Small intestine (tissue), 7 donors: ENCODE measurements at regions not wholly inside any gene's neighbourhood (a gene's known extent, or its start where the extent isn't known, plus 50 kb on each side); places are given as distances from the start of the nearest gene placed in this dataset.

Source experiments
- DNase-seq, 2 donors: peaks; one replicate each; pipeline versions ENCODE4 v3.0.0 to v3.0.0-alpha.2; 2013
- FAIRE-seq: peaks from 2 replicates; lab custom pipeline; 2012; peaks lifted over from hg19 to GRCh38; lab: Jason Lieb, UNC
- H3K27ac ChIP-seq, 3 donors: one replicate each; pipeline ENCODE4 v1.5.1; 2013; ENCODE audit warnings: low read length in 2 of 3, mild to moderate bottlenecking in 2 of 3, control low read depth in 1 of 3, inconsistent platforms in 1 of 3, low read depth in 1 of 3, moderate library complexity in 1 of 3
- H3K27me3 ChIP-seq, 3 donors: one replicate each; pipeline ENCODE4 v1.6.1; 2013; ENCODE audit warnings: low read length in 3 of 3, inconsistent platforms in 1 of 3; ENCODE audit not compliant: control insufficient read depth in 3 of 3, insufficient read depth in 3 of 3
- H3K36me3 ChIP-seq, 3 donors: one replicate each; pipeline ENCODE4 v1.6.1; 2013; ENCODE audit warnings: low read length in 3 of 3, inconsistent platforms in 1 of 3, low read depth in 1 of 3, mild to moderate bottlenecking in 1 of 3, moderate library complexity in 1 of 3; ENCODE audit not compliant: control insufficient read depth in 3 of 3, insufficient read depth in 2 of 3
- H3K4me1 ChIP-seq, 3 donors: one replicate each; pipeline ENCODE4 v1.6.1; 2013; ENCODE audit warnings: low read length in 2 of 3, inconsistent platforms in 1 of 3, low read depth in 1 of 3, mild to moderate bottlenecking in 1 of 3, moderate library complexity in 1 of 3; ENCODE audit not compliant: control insufficient read depth in 3 of 3, insufficient read depth in 2 of 3
- H3K4me3 ChIP-seq, 3 donors: one replicate each; pipeline ENCODE4 v1.5.1; 2013; ENCODE audit warnings: low read length in 3 of 3, control low read depth in 1 of 3, inconsistent platforms in 1 of 3, low read depth in 1 of 3, mild to moderate bottlenecking in 1 of 3, moderate library complexity in 1 of 3
- H3K9me3 ChIP-seq, 2 donors: one replicate each; pipeline ENCODE4 v1.6.1; 2013; ENCODE audit warnings: low read depth in 1 of 2, low read length in 1 of 2; ENCODE audit not compliant: control insufficient read depth in 2 of 2, insufficient read depth in 1 of 2
- WGBS, 3 donors: extraction: QIAGEN DNeasy Blood & Tissue Kit; methylation state at CpG; one replicate each; pipeline ENCODE4 v1.1.7; 2013; 5-methylcytosine and 5-hydroxymethylcytosine counted together
- donor health status: healthy with polysubstance abuse.
- donor health status: control.
- donor health status: control.
- donor health status: Bipolar disorder and iron deficiency.
- donor health status: healthy.

DNA sequence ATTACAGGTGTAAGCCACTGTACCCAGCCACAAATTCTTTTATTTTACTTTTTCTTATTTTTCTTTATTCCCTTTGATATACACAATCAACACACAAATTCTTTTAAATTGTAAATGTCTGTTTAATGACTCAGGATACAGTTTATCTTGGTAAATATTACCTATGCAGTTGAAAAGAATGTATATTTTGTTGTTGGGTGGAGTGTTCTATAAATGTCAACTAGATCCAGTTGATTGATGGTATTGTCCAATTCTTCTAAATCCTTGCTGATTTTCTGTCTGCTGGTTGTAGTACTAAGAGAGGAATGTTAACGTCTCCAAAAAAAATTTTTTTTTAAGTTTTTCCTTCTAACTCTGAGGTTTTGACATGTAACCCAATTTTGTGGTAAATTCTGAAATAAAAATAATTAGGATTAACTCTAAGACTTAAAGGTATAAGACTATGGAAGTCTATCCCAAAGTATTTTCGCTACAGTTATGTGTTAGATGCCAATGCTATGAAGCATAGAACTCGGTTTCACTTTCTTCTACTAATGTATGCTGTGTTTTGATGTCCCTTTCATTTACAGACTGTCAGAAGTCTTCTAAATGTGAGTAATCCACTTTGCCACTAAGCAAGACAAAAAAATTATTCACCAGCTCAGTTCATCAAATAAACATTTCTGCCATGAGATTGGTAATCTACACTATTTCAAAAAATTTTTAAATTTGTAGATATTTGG, 720.2 kb upstream of the C9orf72 start:
- 60 to 68% (median 66%) methylated on average over 3 of the region's 3 CpGs for WGBS, 3 donors
- no peak for FAIRE-seq
- Histone ChIP-seq H3K9me3 (no peaks in the 10 kb centered on the region), H3K36me3 (no peaks in the 10 kb centered on the region), H3K4me1 (no peaks in the 10 kb centered on the region), H3K27me3 (no peaks in the 10 kb centered on the region), H3K4me3 (no peak overlapping the region), H3K27ac (no peak overlapping the region)
- DNase-seq = no peak

DNA sequence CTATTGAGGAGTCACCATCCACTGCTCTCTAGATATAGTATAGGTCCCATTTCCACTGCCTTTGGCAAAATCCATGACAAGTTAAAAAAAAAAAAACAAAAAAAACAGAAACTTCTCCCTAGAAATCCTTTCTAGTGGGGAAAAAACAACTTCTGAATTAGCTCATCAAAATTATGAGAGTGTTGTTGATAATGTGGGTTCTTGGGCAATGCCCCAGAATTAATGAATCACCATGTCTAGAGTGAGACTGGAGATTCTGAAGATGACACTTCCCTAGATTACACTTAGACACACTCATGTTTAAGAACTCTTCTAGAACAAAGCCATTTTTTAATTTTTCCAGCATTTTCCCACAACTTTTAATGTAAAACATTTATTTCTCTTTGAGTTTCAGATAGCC, 728.0 kb upstream of the C9orf72 start:
- Histone ChIP-seq H3K4me3 (no peak overlapping the region), H3K36me3 (no peaks in the 10 kb centered on the region), H3K27ac (no peak overlapping the region), H3K4me1 (no peaks in the 10 kb centered on the region), H3K27me3 (no peaks in the 10 kb centered on the region), H3K9me3 (no peaks in the 10 kb centered on the region)
- FAIRE-seq (no peak), DNase-seq (no peak)

DNA sequence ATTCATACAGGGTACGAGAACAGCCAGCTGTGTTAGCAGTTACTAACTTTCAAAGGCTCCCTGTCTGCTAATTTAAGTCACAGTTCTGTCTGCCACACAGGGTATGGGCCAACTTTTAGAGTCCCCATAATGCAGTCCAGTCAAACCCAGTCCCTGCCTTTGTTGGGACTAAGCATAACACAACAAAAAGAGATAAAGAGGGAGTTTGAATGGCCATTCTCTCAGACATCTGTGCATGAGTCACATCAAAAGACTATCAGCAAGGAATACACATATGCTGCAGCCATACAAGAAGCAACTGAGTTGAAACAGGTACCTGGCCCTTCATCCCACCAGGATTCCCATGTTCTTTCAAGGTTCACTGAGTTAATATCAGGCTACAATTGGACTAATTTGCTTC, 744.5 kb upstream of the C9orf72 start:
- FAIRE-seq (no peak), DNase-seq (no peak)
- Histone ChIP-seq H3K4me1 (no peaks in the 10 kb centered on the region), H3K4me3 (no peak overlapping the region), H3K27me3 (no peaks in the 10 kb centered on the region), H3K9me3 (no peaks in the 10 kb centered on the region), H3K36me3 (no peaks in the 10 kb centered on the region), H3K27ac (no peak overlapping the region)
- WGBS, 3 donors = 36 to 72% (median 56%) methylated on average over 1 of the region's 1 CpG

DNA sequence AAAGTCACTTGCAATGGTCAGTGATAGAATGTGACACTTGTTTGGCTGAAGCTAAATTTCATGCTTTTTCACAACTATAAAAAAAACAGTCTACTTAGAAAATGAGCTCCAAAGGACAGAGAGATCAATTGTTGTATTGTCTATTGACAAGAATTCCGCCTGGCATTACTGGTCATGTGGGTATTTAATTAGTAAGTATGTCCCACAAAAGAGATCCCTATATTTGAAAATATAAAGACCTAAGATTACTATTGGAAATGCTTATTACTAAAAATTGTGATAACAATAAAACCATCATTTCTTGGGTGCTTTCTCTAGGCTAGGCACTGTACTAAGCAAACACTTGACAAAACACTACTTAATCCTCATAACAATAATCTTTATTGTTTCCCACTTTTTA, 745.2 kb upstream of the C9orf72 start:
- 68 to 82% (median 78%) methylated on average over 1 of the region's 1 CpG for WGBS, 3 donors
- FAIRE-seq = no peak

DNA sequence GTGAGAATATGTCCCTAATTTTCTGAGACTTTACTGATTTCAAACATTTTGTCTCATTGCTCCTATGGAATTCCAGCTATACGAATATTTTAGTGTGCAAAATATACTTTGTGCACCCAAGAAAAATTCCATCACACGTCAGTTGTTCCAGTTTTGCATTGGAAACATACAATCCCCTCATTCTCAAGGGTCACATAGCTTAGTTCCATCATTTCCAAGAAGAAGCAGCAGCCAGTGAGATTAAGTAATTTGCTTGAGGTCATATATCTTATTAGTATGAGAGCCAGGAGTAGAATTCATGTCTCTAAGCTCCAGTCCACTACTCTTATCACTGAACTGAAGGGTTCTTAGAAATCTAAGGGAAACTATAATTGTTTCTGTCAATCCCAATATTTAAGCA, 746.7 kb upstream of the C9orf72 start:
- Histone ChIP-seq H3K9me3 (no peaks in the 10 kb centered on the region), H3K36me3 (no peaks in the 10 kb centered on the region), H3K27me3 (no peaks in the 10 kb centered on the region), H3K4me3 (no peak overlapping the region), H3K27ac (no peak overlapping the region), H3K4me1 (no peaks in the 10 kb centered on the region)
- no peak for FAIRE-seq
- 56 to 68% (median 61%) methylated on average over 2 of the region's 2 CpGs for WGBS, 3 donors
- DNase-seq = no peak

More for the DNA sequence above, 745.2 kb upstream of the C9orf72 start:
- no peaks in the 10 kb centered on the region for H3K9me3 ChIP-seq
- H3K27ac ChIP-seq = no peak overlapping the region
- no peaks in the 10 kb centered on the region for H3K4me1 ChIP-seq
- no peaks in the 10 kb centered on the region for H3K36me3 ChIP-seq
- DNase-seq = no peak
- H3K27me3 ChIP-seq = no peaks in the 10 kb centered on the region
- no peak overlapping the region for H3K4me3 ChIP-seq

DNA sequence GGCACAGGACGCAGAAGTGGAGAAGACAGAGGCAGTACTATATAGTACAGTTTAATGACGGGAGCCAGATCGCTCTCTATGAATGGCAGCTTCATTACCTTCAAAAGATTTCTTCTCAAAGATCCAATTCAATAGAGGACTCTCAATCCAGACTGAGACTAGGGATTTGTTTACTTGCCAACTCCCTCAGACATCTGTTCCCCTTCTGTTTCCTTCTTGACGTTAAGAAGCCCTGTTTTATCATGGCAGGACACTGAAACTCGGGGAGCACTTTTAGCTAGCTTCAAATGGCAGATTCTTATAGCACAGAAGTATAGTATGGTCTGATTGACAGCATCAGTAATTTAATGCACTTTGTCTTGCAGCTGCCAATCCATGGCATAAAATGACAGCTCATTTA, 747.3 kb upstream of the C9orf72 start:
- H3K27ac ChIP-seq = no peak overlapping the region
- WGBS, 3 donors = 33 to 51% (median 43%) methylated on average over 5 of the region's 5 CpGs
- DNase-seq = no peak
- H3K36me3 ChIP-seq = no peaks in the 10 kb centered on the region
- no peak overlapping the region for H3K4me3 ChIP-seq
- H3K9me3 ChIP-seq = no peaks in the 10 kb centered on the region
- no peaks in the 10 kb centered on the region for H3K27me3 ChIP-seq
- no peak for FAIRE-seq
- H3K4me1 ChIP-seq = no peaks in the 10 kb centered on the region

DNA sequence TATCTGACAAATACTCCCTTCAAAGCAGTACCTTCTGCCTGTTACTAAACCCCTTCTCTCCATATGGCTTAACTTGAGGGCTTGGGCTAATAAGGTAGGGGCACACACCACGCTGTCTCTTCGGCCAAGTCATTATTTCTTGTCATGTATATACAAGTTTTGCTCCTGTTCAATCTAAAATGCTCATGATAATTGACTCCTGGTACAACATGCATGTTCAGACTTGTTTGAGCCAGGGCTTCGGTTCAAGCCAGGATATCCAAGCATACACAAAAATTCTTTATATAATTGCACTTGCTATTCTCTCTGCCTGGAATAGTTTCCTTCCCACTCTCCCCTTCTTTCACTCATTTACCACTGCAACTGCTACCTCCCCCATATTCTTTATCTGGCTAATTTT, 756.0 kb upstream of the C9orf72 start:
- FAIRE-seq = no peak
- DNase-seq = no peak
- H3K27ac ChIP-seq = no peak overlapping the region
- no peaks in the 10 kb centered on the region for H3K36me3 ChIP-seq
- WGBS, 3 donors = 82 to 88% (median 87%) methylated on average over 3 of the region's 3 CpGs
- no peaks in the 10 kb centered on the region for H3K9me3 ChIP-seq
- H3K4me3 ChIP-seq = no peak overlapping the region
- no peaks in the 10 kb centered on the region for H3K27me3 ChIP-seq
- no peaks in the 10 kb centered on the region for H3K4me1 ChIP-seq

DNA sequence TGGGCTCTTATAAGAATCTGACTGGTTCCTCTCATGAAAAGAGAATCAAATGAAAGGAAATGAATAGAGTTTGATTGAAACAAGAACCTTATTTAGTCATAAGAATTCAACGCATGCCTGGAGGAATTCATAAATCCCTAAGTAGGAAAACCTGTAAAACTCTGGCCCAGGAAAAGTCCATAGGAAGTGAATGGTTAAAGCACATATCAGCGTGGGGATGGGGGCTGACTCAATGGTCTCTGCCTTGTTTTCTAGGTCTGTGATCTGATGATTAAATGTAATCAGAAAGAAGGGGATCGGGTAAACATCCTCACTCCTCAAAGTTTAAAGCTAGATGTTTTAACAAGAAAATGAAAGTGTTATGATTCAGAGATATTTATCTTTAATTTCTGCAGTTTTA, 759.4 kb upstream of the C9orf72 start:
- Histone ChIP-seq H3K9me3 (no peaks in the 10 kb centered on the region), H3K4me1 (no peaks in the 10 kb centered on the region), H3K36me3 (no peaks in the 10 kb centered on the region), H3K27me3 (no peaks in the 10 kb centered on the region), H3K4me3 (no peak overlapping the region), H3K27ac (no peak overlapping the region)
- WGBS, 3 donors = 48 to 65% (median 64%) methylated on average over 3 of the region's 3 CpGs
- FAIRE-seq = no peak
- DNase-seq = no peak

DNA sequence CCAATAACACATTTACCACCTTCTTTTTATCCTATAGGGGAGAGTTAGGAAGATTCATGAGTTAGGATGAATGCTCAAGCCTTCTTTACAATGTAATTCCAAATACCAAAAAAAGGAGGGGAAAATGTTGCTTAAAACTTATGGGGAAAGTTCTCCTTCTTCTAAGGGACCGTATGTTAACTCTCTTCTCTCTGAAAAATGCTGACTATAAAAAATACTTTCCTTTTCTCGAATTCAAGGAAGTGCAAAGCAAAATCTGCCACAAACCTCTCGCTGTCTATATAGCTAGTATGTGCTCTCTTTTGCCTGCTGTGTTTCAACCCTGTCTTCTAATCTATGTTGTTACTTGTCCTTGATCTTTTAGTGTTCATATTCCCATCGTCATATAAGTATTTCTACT, 768.6 kb upstream of the C9orf72 start:
- WGBS, 3 donors = 73 to 81% (median 80%) methylated on average over 4 of the region's 4 CpGs
- no peaks in the 10 kb centered on the region for H3K4me1 ChIP-seq
- FAIRE-seq = no peak
- no peaks in the 10 kb centered on the region for H3K9me3 ChIP-seq
- H3K27me3 ChIP-seq = no peaks in the 10 kb centered on the region
- H3K36me3 ChIP-seq = no peaks in the 10 kb centered on the region
- H3K27ac ChIP-seq = no peak overlapping the region
- no peak for DNase-seq
- H3K4me3 ChIP-seq = no peak overlapping the region
